Smooth muscle cell of the brain vasculature (primary cell): ENCODE measurements at regions not wholly inside any gene's neighbourhood (a gene's known extent, or its start where the extent isn't known, plus 50 kb on each side); places are given as distances from the start of the nearest gene placed in this dataset.

Experiments
- DNase-seq: peaks from one replicate; pipeline ENCODE4 v3.0.0-alpha.2; 2012; ENCODE audit warnings: low read depth, low spot score

- DNase-seq: no peak
Observed at GRCh38 chr11:10930224-10930971, 72.5 kb upstream of the ZBED5 start.

GRCh38 chr11:10927538-10927937 lies 69.7 kb upstream of the ZBED5 start:
- DNase-seq: no peak

- no peak for DNase-seq
Observed at GRCh38 chr11:10926801-10927211, 69.0 kb upstream of the ZBED5 start.

GRCh38 chr11:10925149-10925926 lies 67.5 kb upstream of the ZBED5 start:
- no peak for DNase-seq

GRCh38 chr11:10923882-10924281 lies 66.0 kb upstream of the ZBED5 start:
- no peak for DNase-seq

GRCh38 chr11:10922892-10923291 lies 65.0 kb upstream of the ZBED5 start:
- DNase-seq: no peak

GRCh38 chr11:10920875-10921274 lies 63.0 kb upstream of the ZBED5 start:
- DNase-seq: no peak

GRCh38 chr11:10920205-10920604 lies 62.4 kb upstream of the ZBED5 start:
- DNase-seq: no peak

- DNase-seq: no peak
Observed at GRCh38 chr11:10918698-10919097, 60.8 kb upstream of the ZBED5 start.

GRCh38 chr11:10918275-10918674 lies 60.4 kb upstream of the ZBED5 start:
- no peak for DNase-seq

- DNase-seq: no peak
Observed at GRCh38 chr11:10917802-10918201, 59.9 kb upstream of the ZBED5 start.

- no peak for DNase-seq
Observed at GRCh38 chr11:10916665-10917064, 58.8 kb upstream of the ZBED5 start.

GRCh38 chr11:10914050-10914449 lies 56.2 kb upstream of the ZBED5 start:
- DNase-seq: no peak

GRCh38 chr11:10913075-10913474 lies 55.2 kb upstream of the ZBED5 start:
- no peak for DNase-seq

- no peak for DNase-seq
Observed at GRCh38 chr11:10911907-10912306, 54.1 kb upstream of the ZBED5 start.

- no peak for DNase-seq
Observed at GRCh38 chr11:10909141-10909883, 51.5 kb upstream of the ZBED5 start.

GRCh38 chr11:10908215-10908951 lies 50.5 kb upstream of the ZBED5 start:
- DNase-seq: no peak
